HEK293 (cell line): ENCODE measurements at regions not wholly inside any gene's neighbourhood (a gene's known extent, or its start where the extent isn't known, plus 50 kb on each side); places are given as distances from the start of the nearest gene placed in this dataset.

ENCODE experiments used
- CTCF ChIA-PET: fragments of 350-600 bp; formaldehyde crosslinking; extraction: SDS; loops from one replicate; lab custom pipeline; 2021; ENCODE audit warnings: antibody characterized with exemption; lab: Yijun Ruan, JAX
- POLR2A ChIA-PET: fragments of 300-600 bp; formaldehyde crosslinking; extraction: SDS; loops from one replicate; lab custom pipeline; 2020; ENCODE audit warnings: antibody characterized with exemption, inconsistent platforms; lab: Yijun Ruan, JAX
- H3K27ac ChIP-seq: fragments of 200-500 bp; sonication (Bioruptor generic); 2 replicates; pipeline ENCODE4 v1.5.1; 2014; ENCODE audit warnings: low read depth, low read length, control low read depth, inconsistent platforms; ENCODE audit errors: extremely low read depth
- H3K36me3 ChIP-seq, 2 experiments: fragments of 200-500 bp in 1 of 2; sonication (Bioruptor generic) in 1 of 2; 1 replicate in 1 of 2; 2 replicates in 1 of 2; pipeline ENCODE4 v1.5.1; 2014 to 2017; ENCODE audit warnings: inconsistent platforms in 2 of 2, low read length in 2 of 2; ENCODE audit not compliant: control insufficient read depth in 2 of 2, insufficient read depth in 1 of 2
- H3K4me1 ChIP-seq: fragments of 200-500 bp; sonication (Bioruptor generic); 2 replicates; pipeline ENCODE4 v1.5.1; 2014; ENCODE audit warnings: mild to moderate bottlenecking, low read length, inconsistent platforms; ENCODE audit not compliant: control insufficient read depth, insufficient read depth
- H3K4me3 ChIP-seq: 2 replicates; pipeline ENCODE4 v1.5.1; 2011; ENCODE audit warnings: low read depth, mild to moderate bottlenecking, control low read depth, low read length, moderate library complexity
- H3K9me3 ChIP-seq: fragments of 200-500 bp; sonication (Bioruptor generic); 2 replicates; pipeline ENCODE4 v1.5.1; 2014; ENCODE audit warnings: low read depth, low read length, inconsistent platforms; ENCODE audit not compliant: control insufficient read depth, insufficient read depth
- BCL6B ChIP-seq: fragments of 450-650 bp; formaldehyde crosslinking; IDR thresholded peaks from 2 replicates; pipeline ENCODE4 v1.5.1; 2017; ENCODE audit warnings: missing biosample characterization, missing genetic modification characterization
- GLIS2 ChIP-seq: fragments of 450-650 bp; formaldehyde crosslinking; IDR thresholded peaks from 2 replicates; pipeline ENCODE4 v1.5.1; 2016; ENCODE audit warnings: missing biosample characterization, missing genetic modification characterization
- KLF1 ChIP-seq: fragments of 450-650 bp; formaldehyde crosslinking; IDR thresholded peaks from 2 replicates; pipeline ENCODE4 v1.5.1; 2016; ENCODE audit warnings: missing biosample characterization, missing genetic modification characterization
- MZF1 ChIP-seq: fragments of 450-650 bp; formaldehyde crosslinking; IDR thresholded peaks from 2 replicates; pipeline ENCODE4 v1.5.1; 2017; ENCODE audit warnings: missing biosample characterization, missing genetic modification characterization, borderline replicate concordance
- SCRT2 ChIP-seq: fragments of 450-650 bp; formaldehyde crosslinking; IDR thresholded peaks from 2 replicates; pipeline ENCODE4 v1.5.1; 2016; ENCODE audit warnings: missing biosample characterization, missing genetic modification characterization
- ZBTB26 ChIP-seq: fragments of 450-650 bp; formaldehyde crosslinking; optimal IDR thresholded peaks from 2 replicates; pipeline ENCODE3; 2016; ENCODE audit warnings: missing biosample characterization, mild to moderate bottlenecking, missing genetic modification characterization
- ZBTB49 ChIP-seq: fragments of 450-650 bp; formaldehyde crosslinking; IDR thresholded peaks from 2 replicates; pipeline ENCODE4 v1.5.1; 2016; ENCODE audit warnings: missing biosample characterization, missing genetic modification characterization, low read depth
- ZBTB6 ChIP-seq: fragments of 450-650 bp; formaldehyde crosslinking; IDR thresholded peaks from 2 replicates; pipeline ENCODE4 v1.5.1; 2017; ENCODE audit warnings: missing biosample characterization, missing genetic modification characterization
- ZBTB8A ChIP-seq: fragments of 450-650 bp; formaldehyde crosslinking; IDR thresholded peaks from 2 replicates; pipeline ENCODE4 v1.5.1; 2016; ENCODE audit warnings: missing biosample characterization, missing genetic modification characterization
- ZFP3 ChIP-seq: fragments of 450-650 bp; formaldehyde crosslinking; IDR thresholded peaks from 2 replicates; pipeline ENCODE4 v1.5.1; 2016; ENCODE audit warnings: low read depth, missing biosample characterization, missing genetic modification characterization
- ZIC2 ChIP-seq: fragments of 450-650 bp; formaldehyde crosslinking; IDR thresholded peaks from 2 replicates; pipeline ENCODE4 v1.5.1; 2016; ENCODE audit warnings: missing biosample characterization, missing genetic modification characterization
- ZNF10 ChIP-seq: fragments of 450-650 bp; formaldehyde crosslinking; IDR thresholded peaks from 2 replicates; pipeline ENCODE4 v1.5.1; 2017; ENCODE audit warnings: missing biosample characterization, missing genetic modification characterization
- ZNF121 ChIP-seq: fragments of 450-650 bp; formaldehyde crosslinking; IDR thresholded peaks from 2 replicates; pipeline ENCODE4 v1.5.1; 2016; ENCODE audit warnings: missing biosample characterization, missing genetic modification characterization
- ZNF292 ChIP-seq: fragments of 450-650 bp; formaldehyde crosslinking; IDR thresholded peaks from 2 replicates; pipeline ENCODE4 v1.5.1; 2016; ENCODE audit warnings: low read depth, missing biosample characterization, missing genetic modification characterization, borderline replicate concordance
- ZNF311 ChIP-seq: fragments of 450-650 bp; formaldehyde crosslinking; IDR thresholded peaks from 2 replicates; pipeline ENCODE4 v1.5.1; 2017; ENCODE audit warnings: missing biosample characterization, missing genetic modification characterization, borderline replicate concordance
- ZNF341 ChIP-seq: fragments of 450-650 bp; formaldehyde crosslinking; IDR thresholded peaks from 2 replicates; pipeline ENCODE4; 2016; ENCODE audit warnings: low read depth, missing biosample characterization, missing genetic modification characterization
- ZNF350 ChIP-seq: fragments of 450-650 bp; formaldehyde crosslinking; IDR thresholded peaks from 2 replicates; pipeline ENCODE4 v1.5.0; 2017; ENCODE audit warnings: missing biosample characterization, mild to moderate bottlenecking, missing genetic modification characterization
- ZNF394 ChIP-seq: fragments of 450-650 bp; formaldehyde crosslinking; IDR thresholded peaks from 2 replicates; pipeline ENCODE4 v1.5.1; 2016; ENCODE audit warnings: missing biosample characterization, missing genetic modification characterization, mild to moderate bottlenecking, moderate library complexity, borderline replicate concordance
- ZNF571 ChIP-seq: fragments of 450-650 bp; formaldehyde crosslinking; IDR thresholded peaks from 2 replicates; pipeline ENCODE4 v1.5.0; 2017; ENCODE audit warnings: missing biosample characterization, missing genetic modification characterization
- ZNF621 ChIP-seq: fragments of 450-650 bp; formaldehyde crosslinking; IDR thresholded peaks from 2 replicates; pipeline ENCODE4 v1.5.1; 2017; ENCODE audit warnings: missing biosample characterization, missing genetic modification characterization
- ZNF645 ChIP-seq: fragments of 450-650 bp; formaldehyde crosslinking; IDR thresholded peaks from 2 replicates; pipeline ENCODE4; 2016; ENCODE audit warnings: missing biosample characterization, missing genetic modification characterization
- ZNF664 ChIP-seq: fragments of 450-650 bp; formaldehyde crosslinking; IDR thresholded peaks from 2 replicates; pipeline ENCODE4 v1.5.1; 2016; ENCODE audit warnings: missing biosample characterization, missing genetic modification characterization
- ZNF704 ChIP-seq: fragments of 450-650 bp; formaldehyde crosslinking; IDR thresholded peaks from 2 replicates; pipeline ENCODE4 v1.5.1; 2016; ENCODE audit warnings: missing biosample characterization, missing genetic modification characterization
- ZNF785 ChIP-seq: fragments of 450-650 bp; formaldehyde crosslinking; IDR thresholded peaks from 2 replicates; pipeline ENCODE4 v1.5.1; 2016; ENCODE audit warnings: missing biosample characterization, missing genetic modification characterization

- Histone ChIP-seq H3K27ac (no peak overlapping the region), H3K4me1 (no peaks in the 10 kb centered on the region), H3K36me3 (no peaks in the 10 kb centered on the region), H3K4me3 (no peak overlapping the region), H3K9me3 (no peaks in the 10 kb centered on the region)
- ChIA-PET POLR2A (no interaction called here), CTCF (interaction anchor here (0.7 to 2.8 kb wide), 6 partner anchors 50 to 992 kb away, joined by 3 to 8 read pairs (median 4); no protein-coding TSS in a partner anchor)
- TF ChIP-seq BCL6B (tag by site-specific recombination) (no peak), ZNF621 (tag by site-specific recombination) (no peak), ZBTB8A (no peak), ZBTB6 (no peak), ZNF664 (tag by site-specific recombination) (no peak), ZNF785 (tag by site-specific recombination) (no peak), ZFP3 (tag by site-specific recombination) (no peak), ZIC2 (tag by site-specific recombination) (no peak), ZNF292 (no peak), KLF1 (no peak), ZNF10 (tag by site-specific recombination) (no peak)
These were observed 176.9 kb downstream of the RPS24 start for GRCh38 chr10:78210548-78210947.

- POLR2A ChIA-PET, result no interaction called here
- Histone ChIP-seq H3K4me3 (no peak overlapping the region), H3K36me3 (no peaks in the 10 kb centered on the region), H3K4me1 (no peaks in the 10 kb centered on the region), H3K9me3 (no peaks in the 10 kb centered on the region), H3K27ac (no peak overlapping the region)
- TF ChIP-seq ZNF394 (tag by site-specific recombination), result no peak
- no peak for TF ChIP-seq ZBTB26 (tag by site-specific recombination)
- no peak for TF ChIP-seq ZNF341 (tag by site-specific recombination)
- no peak for TF ChIP-seq ZIC2 (tag by site-specific recombination)
- no peak for TF ChIP-seq ZNF704 (tag by site-specific recombination)
- no peak for TF ChIP-seq ZBTB49
- no peak for TF ChIP-seq ZNF311 (tag by site-specific recombination)
- TF ChIP-seq MZF1, result no peak
- TF ChIP-seq GLIS2 (tag by site-specific recombination), result no peak
- TF ChIP-seq ZNF350 (tag by site-specific recombination), result no peak
- no peak for TF ChIP-seq SCRT2 (tag by site-specific recombination)
- TF ChIP-seq ZNF571 (tag by site-specific recombination), result no peak
- TF ChIP-seq ZNF121 (tag by site-specific recombination), result no peak
- TF ChIP-seq ZNF645 (tag by site-specific recombination), result no peak
- CTCF ChIA-PET, result interaction anchor here (0.6 to 2.8 kb wide), 10 partner anchors 11 to 991 kb away, joined by 3 to 8 read pairs (median 4); no protein-coding TSS in a partner anchor
These were observed 177.3 kb downstream of the RPS24 start for GRCh38 chr10:78210976-78211375.
